OCI-LY7 (cell line): ENCODE measurements at regions not wholly inside any gene's neighbourhood (a gene's known extent, or its start where the extent isn't known, plus 50 kb on each side); places are given as distances from the start of the nearest gene placed in this dataset.

Experiments used
- CTCF ChIP-seq: fragments of 200-600 bp; sonication (generic); conservative IDR thresholded peaks from 2 replicates; pipeline ENCODE4 v1.5.1; 2014; ENCODE audit warnings: mild to moderate bottlenecking, antibody characterized with exemption, low read length, moderate library complexity, mixed read lengths
- EZH2phosphoT487 ChIP-seq: fragments of 200-600 bp; sonication (generic); IDR thresholded peaks from 2 replicates; pipeline ENCODE4 v1.6.1; 2018; ENCODE audit warnings: low read depth, borderline replicate concordance, mild to moderate bottlenecking, mixed run types, antibody characterized with exemption, low read length, moderate library complexity, mixed read lengths

GRCh38 chr6:131492932-131493573, 80.0 kb upstream of the ARG1 start:
- TF ChIP-seq CTCF (no peak), EZH2phosphoT487 (no peak)
